EH (cell line): ENCODE measurements at regions not wholly inside any gene's neighbourhood (a gene's known extent, or its start where the extent isn't known, plus 50 kb on each side); places are given as distances from the start of the nearest gene placed in this dataset.
"Not testable (repeated sequence)": the region's sequence is repeated elsewhere in the genome, so short reads cannot be mapped to it uniquely, and the experiment has no call there.

Source experiments
- DNase-seq: peaks from one replicate; pipeline ENCODE4 v3.0.0-alpha.2; 2015; ENCODE audit warnings: low read depth

DNA sequence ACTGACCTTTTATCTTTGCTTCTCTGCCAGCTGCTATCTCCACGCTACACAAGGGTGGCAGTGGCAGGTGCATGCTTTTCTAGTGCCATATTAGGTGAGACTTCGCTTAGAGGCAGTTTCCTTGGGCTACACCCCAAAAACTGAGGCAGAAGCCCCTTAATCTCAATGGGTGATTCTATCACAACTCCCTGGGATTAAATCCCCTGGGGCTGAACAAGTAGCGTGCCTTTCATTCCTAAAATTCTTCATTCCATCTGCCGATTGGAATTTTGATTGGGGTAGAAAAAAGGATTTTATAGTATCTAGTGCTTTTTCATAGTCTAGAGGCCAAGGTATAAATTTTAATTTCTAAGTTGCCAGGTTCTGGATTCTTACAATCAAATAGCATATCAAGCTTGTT, 1040.5 kb upstream of the ACVR2A start:
- no peak for DNase-seq

DNA sequence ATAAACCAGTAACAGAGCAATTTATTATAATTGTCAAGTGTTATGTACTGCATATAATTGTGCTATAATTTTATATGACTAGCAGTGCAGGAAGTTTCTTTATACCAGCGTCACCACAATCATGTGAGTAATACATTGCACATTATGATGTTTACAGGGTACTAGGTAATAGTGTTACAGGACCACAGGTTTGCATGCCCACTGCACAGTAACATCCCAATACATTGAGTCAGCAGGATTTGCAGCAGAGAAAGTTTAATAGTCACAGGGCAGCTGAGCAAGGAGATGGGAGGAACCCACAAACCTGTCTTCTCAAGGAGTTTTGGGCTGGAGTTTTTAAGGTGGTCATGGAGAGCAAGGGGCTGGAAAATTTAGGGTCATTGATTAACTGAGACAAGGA, 1042.9 kb upstream of the ACVR2A start:
- no peak for DNase-seq

DNA sequence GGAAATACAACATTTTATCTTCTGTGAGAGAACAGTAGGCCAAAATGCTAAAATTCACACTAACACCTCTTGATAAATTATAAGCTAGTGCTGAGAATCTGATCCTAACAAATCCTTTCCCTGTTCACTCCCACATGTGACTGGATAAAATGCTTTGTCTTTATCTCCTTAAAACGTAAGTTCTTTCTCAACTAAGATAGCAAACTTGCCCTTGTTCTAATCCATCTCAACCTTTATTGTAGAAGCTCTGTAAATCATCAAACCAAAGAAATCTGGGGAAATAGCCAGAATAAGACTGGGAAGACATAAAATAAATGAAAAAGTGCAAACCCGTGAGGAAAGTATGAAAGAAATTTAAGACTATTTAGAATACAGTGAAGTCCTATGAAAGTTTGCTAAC, 1058.4 kb upstream of the ACVR2A start:
- no peak for DNase-seq

DNA sequence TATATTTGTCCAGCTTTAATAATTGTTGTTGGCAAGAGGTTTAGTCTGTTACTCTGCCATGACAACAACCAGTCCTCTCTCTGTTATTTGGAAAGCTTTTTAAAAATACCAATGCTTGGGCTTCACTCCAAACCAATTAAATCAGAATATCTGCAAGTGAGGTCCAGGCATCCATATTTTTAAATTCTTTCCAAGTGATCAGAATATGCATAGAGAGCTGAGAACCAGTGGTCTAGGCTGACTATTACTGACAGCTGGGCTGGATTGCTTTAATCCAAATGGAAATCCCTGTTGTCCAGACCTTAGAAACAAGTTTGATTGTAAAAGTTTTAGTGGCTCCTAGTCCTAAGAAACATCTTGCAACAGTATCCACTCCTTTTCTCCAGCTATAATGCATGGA, 1059.7 kb upstream of the ACVR2A start:
- no peak for DNase-seq

DNA sequence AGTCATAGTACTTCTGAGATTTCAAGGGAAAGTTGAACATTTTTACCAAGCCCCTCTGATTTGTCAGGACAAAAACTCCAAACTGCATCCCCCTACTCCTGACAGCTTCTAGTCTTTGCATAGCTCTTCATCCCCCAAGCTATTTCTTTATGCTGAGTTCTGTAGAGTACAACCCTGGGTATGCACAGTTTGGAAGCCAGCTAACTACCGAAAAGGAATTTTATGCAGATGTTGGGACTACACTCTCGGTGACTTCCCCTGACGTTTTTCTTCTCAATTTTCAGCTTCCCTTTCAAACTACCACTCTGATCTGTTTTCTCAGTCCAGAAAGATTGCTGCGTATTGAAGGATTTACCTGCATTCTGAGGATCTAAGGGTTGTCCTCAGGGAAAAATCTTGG, 1060.2 kb upstream of the ACVR2A start:
- no peak for DNase-seq

DNA sequence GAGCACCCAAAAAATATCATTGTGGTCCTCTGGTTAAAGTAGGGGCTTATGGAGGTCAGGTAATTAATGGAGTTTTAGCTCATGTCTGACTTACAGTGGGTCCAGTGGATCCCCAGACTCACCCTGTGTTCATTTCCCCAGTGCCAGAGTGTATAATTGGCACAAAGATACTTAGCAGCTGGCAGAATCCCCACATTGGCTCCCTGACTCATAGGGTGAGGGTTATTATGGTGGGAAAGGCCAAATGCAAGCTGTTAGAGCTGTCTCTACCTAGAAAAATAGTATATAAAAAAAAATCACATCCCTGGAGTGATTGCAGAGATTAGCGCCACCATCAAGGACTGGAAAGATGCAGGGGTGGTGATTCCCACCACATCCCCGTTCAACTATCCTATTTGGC, 1067.6 kb upstream of the ACVR2A start:
- no peak for DNase-seq

DNA sequence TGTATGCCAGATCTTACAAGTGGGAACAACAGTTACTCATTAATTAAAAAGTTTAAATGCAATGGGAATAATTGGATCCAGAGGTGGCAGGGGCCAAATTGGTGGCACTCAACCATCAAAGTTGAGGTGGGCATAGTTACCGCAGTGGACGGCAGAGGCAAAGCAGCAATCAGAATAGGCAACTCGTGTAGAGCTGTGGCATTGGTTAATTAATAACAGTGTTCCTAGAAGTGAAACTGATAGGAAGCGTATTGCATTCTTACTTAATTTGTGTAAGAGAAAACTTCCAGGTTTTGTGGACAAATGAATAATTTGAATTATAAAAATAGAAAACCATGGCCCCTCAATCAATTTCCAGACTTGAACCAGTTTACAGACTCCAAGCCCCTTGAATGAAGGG, 1068.2 kb upstream of the ACVR2A start:
- no peak for DNase-seq

DNA sequence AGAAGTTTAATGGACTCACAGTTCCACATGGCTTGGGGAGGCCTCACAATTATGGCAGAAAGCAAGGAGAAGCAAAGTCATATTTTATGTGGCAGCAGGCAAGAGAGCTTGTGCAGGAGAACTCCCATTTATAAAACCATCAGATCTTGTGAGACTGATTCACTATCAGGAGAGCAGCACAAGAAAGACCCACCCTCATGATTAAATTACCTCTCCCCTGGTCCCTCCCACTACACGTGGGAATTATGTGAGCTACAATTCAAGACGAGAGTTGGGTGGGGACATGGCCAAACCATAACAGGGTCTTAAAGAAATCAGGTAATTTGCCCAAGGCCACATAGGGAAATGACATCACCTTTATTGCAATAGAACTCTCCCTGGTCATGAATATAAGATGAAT, 1073.3 kb upstream of the ACVR2A start:
- no peak for DNase-seq

DNA sequence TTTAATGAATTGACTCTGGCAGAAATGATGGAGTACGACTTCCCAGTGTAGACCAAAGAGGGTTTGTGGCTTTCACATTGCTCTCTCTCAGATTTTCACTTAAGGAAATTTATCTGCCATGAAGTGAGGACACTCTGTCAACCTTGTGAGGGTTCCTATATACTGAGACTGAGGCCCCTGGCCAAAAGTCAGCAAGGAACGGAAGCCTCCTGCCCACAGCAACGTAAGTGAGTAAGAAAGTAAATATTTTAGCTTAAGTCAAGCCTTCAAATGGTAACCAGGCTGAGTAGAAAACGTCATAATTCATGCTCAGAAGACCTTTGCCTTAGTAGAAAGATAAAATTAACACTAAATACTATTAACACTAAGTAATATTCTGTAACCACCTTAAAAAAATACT, 1080.5 kb upstream of the ACVR2A start:
- peak; percentile 1 for DNase-seq

DNA sequence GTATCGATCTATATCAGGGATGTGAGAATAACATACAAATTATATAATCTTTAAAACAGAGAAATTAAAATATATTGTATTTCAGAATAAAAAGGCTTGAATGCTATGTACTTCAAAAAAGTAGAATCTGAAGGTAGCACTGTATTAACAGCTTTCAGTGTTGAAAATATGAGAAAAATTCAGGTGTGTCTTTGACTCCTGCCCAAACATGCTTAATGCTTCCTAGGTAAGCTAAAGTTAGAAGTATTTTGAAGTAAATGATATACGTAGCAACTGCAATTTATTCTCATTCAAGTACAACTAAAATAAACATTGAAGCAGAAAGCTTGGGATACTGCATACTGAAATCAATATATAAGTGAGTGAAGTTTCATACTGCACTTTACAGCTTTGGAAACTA, 1082.0 kb upstream of the ACVR2A start:
- DNase-seq = no peak

DNA sequence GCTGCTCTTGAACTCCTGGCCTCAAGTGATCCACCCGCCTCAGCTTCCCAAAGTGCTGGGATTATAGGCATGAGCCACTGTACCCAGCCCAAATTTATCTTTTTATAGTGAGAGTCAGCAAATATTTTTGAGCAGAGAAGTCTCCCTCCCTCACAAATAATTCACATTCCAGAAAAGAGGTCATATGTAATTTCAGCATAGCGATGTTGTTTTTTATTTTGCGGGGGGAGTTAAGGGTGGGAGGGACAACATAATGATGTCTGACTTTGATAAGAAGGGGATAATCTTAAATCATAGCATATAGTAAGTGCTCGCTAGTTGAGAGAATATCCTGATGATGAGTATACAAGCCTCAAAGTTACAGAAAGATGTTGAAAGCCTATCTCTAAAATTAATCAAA, 1090.2 kb upstream of the ACVR2A start:
- no peak for DNase-seq

DNA sequence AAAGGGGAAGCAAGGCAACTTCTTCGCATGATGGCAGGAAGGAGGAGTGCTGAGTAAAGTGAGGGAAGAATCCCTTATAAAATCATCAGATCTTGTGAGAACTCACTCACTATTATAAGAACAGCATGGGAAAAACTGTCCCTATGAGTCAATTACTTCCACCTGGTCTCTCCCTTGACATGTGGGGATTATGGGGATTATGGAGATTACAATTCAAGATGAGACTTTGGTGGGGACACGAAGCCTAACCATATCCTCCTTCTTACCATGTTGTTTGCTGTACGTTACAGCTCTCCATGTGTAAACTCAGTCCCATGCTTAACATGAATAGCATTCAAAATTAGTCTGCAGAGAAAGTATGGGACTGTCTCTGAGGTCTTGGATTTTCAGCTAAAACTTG, 1096.8 kb upstream of the ACVR2A start:
- no peak for DNase-seq

DNA sequence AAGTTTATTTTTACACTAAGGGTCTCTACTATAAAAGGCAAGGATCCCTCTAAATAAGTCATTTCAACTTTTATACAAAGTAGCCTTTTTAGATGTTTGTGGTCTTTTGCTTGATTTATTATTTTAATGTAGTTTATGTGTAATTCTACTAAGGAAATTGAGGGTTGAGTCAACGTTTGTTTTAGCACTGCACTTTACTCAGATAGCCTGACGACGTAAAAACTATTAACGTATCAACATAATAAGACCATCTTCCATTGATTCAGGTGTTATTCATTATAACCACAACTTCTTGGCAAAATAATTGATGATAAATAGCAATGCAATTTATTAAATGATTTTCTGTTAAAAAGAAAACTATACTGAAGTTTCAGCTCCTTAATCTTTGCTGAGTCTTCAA, 1103.6 kb upstream of the ACVR2A start:
- no peak for DNase-seq

DNA sequence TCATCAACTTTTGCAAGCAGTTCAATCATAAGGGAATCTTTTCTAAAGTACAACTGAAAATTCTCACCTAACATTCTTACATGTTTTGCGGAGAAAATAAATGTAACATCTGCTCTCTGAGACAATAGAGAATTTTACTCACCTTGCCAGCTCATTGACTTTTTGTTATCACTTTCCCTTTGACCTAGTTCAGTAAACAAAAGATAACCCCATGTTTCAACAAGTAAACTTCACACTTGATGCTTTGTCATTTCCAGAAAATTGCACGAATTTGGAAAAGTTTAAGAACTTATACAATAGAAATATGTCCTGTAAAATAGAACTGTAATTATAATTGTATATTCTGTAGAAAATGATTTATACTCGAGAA, 1110.0 kb upstream of the ACVR2A start:
- DNase-seq = no peak

DNA sequence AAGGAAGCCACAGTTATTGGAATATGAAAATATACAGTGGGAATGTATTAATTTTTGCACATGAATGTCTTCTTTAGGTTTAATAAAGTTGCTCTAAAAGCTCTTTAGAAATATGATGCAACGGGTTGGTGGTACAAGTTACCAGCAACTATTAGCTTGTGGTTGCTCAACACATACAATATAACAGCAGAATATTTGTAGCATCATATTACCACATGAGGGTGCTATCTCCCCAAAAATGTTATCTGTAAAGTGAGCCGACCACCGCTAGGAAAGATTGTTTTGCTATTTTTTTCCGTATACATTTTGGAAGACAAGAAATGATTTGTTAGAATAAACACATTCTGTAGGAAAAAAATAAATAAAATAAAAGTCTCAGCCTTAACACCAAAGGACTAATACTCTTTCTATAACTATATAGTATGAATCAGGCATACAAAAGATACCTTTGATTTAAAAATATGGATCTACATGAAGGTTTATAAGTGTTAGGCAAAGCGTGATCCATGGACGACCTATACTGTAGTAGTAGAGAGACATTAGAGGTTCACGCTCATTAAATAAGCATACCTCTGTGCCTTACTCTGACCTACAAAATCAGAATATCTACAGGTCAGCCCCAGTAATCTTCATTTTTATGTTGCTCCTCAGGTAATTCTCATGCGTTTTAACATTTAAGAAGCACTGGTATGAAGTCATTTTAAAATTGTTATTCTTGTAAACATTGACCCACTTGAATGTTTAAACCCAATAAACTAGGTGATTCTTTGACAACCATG, 1110.6 kb upstream of the ACVR2A start:
- DNase-seq = peak; percentile 42

DNA sequence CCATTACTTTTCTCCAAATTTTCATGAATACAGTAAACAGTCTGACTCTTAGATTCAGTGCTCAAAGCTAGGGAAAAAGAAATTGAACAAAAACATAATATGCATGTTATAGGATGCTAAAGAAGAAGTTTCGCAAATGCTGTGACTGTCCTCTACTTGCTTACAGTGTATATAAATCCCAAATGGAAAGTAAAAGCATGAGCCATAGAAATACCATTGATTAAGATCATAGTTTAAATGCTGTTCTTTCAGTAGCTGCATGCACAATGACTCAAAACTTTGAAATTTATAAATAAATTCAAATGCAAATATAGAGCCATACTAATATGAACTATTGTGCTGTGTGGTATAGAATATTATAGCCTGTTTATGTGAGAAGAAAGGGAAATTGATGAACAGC, 1113.9 kb upstream of the ACVR2A start:
- DNase-seq = no peak

DNA sequence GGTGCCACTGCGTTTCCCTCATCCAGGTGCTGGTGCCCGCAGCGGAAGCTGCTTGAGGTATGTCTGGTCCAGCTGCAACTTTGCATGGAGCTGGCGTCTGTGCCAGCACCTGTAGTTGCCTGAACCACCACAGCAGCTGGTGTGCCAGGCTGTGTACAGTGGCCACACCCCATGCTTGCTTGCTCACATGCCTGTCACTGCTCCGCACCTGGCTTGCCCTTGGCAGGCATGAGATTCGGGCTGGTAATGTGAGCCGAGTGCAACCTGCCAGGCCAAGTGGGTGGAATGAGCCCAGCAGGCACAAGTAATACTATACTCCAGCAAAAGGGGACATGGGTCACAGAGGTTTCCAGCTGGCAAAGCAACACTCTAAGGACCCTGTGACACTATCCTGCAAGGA, 1123.3 kb upstream of the ACVR2A start:
- DNase-seq = no peak

DNA sequence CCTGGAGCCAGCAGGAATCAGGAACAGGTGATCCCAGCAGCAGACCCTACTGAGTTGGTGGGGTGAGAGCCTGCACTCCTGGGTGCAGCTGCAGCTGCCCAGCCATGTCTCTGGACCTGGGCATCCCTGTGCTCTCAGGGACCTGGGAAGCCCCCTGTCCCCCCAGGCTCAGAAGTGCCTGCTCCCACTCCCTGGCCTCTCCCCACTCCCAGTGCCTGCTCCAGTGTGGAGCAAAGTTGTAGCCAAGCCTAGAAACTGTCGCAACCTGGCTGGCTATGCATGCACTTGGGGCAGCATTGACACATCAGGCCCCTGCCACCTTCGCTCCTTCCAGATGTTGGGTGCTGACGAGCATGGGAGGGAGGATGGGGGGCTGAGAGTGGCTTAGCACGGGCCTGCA, 1124.7 kb upstream of the ACVR2A start:
- DNase-seq = no peak

DNA sequence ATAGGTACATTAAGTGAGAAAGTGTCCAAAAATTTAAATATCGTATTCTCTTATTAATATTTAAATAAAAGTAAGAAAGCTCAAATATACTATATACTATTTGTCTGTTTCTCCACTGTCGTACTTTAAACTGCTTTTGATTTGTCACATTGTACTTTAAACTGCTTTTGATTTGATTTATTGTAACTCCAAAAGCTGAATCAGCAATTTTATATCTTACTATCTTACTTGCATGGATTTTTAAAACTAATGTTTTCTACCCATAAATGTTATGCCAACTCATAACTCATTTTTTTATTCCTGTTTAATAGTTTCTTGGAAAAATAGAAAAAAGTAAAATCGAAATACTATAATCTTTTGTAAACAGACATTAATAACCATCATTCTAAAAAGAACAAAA, 1128.2 kb upstream of the ACVR2A start:
- no peak for DNase-seq

DNA sequence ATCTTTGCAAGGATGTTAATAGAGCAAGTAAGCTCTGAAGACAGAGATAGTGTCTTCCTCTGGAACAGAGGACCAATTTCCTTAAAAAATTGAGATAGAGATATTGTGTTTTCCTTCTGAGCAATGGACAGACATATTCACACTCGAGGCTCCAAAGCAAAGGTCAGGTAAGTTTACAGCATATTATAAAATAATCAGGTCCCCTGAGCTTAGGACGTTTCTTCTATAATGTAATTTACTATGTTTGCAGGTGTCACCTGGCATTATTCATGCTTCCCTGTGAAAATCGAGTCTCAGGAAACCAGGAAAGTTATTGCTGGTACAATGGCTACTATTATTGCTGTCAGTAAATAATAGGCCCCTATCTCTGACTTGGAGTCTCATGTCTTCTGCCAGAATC, 1135.8 kb upstream of the ACVR2A start:
- no peak for DNase-seq

DNA sequence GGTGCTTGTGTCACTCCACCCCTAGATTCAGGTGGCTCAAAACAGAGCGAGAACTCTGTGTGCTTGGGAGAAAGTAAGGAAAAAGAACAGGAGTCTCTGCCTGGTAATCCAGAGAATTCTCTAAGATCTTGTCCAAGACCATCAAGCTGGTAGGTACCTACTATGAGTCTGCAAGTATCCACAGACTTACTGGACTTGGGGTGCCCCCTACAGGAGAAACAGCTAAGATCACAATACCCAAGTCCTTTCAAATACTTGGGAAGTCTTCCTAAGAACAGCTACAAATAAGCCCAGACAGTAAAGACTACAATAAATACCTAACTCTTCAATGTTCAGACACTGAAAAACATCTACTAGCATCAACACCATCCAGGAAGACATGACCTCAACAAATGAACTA, 1143.6 kb upstream of the ACVR2A start:
- no peak for DNase-seq

DNA sequence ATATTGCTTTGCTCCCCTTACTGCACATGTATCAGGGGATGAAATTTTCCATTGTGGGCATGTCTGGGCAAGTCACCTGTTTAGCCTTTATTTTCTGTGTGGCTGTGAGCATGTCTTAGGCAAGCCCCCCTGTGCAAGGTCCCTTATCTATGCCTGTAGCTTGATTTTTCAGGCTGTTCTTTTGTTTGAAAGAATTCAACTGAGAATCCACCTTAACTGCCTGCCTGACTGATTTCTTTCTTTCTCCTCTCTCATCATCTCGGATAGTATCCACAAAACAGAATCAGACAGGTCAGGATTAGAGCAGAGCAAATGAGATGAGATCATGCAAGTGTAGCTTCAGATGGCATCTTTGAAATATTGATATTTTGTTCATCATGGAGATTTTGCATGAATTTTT, 1147.5 kb upstream of the ACVR2A start:
- DNase-seq = no peak

DNA sequence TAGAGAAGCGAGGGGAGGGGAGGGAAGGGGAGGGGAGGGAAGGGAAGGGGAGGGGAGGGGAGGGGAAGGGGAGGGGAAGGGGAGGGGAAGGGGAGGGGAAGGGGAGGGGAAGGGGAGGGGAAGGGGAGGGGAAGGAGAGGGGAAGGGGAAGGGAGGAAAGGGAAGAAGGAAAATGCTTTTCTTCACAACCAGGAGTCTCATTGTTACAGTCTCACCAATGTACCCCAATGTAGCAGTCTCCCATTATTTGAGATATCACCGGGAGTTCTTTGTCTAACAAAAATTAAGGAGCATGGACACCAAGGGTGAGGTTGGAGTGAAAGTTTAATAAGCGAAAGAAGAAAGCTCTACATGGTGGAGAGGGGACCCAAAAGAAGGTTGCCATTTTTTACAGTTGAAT, 1148.0 kb upstream of the ACVR2A start:
- not testable (repeated sequence) for DNase-seq

DNA sequence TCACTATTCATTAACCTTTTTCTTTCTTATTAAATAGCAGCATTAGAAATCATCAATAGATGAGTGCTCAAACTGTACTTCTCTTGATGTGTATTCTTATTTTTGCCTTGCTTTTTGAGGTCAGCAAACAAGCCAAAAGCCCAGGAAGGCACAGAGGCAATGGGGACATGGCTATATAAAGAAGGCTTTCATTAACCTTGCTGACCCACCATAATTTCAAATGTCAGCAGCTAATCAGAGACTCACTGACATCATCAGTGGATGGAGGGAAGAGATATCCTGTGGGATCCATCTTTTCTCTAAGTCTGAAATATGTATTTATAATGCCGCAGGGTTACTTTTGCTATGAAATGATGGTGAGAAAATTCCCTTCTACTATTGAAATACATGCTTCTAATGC, 1162.8 kb upstream of the ACVR2A start:
- no peak for DNase-seq

DNA sequence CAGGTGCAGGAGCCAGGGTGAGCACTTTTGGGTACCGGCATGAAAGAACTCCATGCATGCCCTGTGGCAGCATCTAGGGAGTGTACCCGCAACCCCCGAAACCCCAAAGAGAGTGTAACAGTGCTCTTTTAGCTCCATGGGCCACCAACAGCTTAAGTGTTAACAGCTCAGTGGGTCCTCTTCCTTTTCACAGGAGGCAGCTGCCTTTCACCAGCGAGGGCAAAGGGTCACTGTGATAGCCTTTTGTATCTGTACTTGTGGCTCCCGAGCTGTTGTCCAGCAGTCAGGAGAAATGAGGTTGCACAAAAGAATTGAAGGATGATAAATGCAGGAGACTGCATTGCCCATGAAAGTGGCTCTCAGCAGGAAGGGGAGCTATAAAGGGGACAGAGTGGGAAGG, 1166.3 kb upstream of the ACVR2A start:
- no peak for DNase-seq
